ENCODE measurements at regions not wholly inside any gene's neighbourhood (a gene's known extent, or its start where the extent isn't known, plus 50 kb on each side); places are given as distances from the start of the nearest gene placed in this dataset.

GRCh38 chr5:155087036-155087435, 73.5 kb downstream of the KIF4B start:
- no peaks in the 10 kb centered on the region for H3K4me1 ChIP-seq (ENCODE audit: control insufficient read depth in 4 of 4, insufficient read depth in 4 of 4, low read length in 3 of 4)
- H3K27me3 ChIP-seq (ENCODE audit: control insufficient read depth in 4 of 4, insufficient read depth in 4 of 4, low read length in 3 of 4), result peaks cover 0 to 5% (median 0%) of the 10 kb centered on the region in 4 donors
- WGBS, result 82% methylated on average over 4 of the region's 4 CpGs
- DNase-seq (ENCODE audit: low spot score), result no peak
- H3K36me3 ChIP-seq (ENCODE audit: control insufficient read depth in 4 of 4, insufficient read depth in 3 of 4, low read depth in 1 of 4, low read length in 3 of 4), result no peaks in the 10 kb centered on the region
- no peak overlapping the region for H3K27ac ChIP-seq (ENCODE audit: low read depth in 1 of 2, low read length in 2 of 2)
- no peak overlapping the region for H3K9ac ChIP-seq (ENCODE audit: low read depth in 1 of 2, low read length in 2 of 2)
- H3K4me3 ChIP-seq (ENCODE audit: low read depth in 1 of 3, low read length in 3 of 3), result no peak overlapping the region
- H3K9me3 ChIP-seq (ENCODE audit: control insufficient read depth in 4 of 4, low read length in 3 of 4), result no peaks in the 10 kb centered on the region
- TF ChIP-seq HNF4G (IDR thresholded peaks at IDR 0.05) (no peak), RXRA (IDR thresholded peaks at IDR 0.05) (no peak), GABPA (IDR thresholded peaks at IDR 0.05 in 1 of 2, conservative IDR thresholded peaks at IDR 0.05 in 1 of 2) (no peak), MAX (IDR thresholded peaks at IDR 0.05) (no peak), YY1 (IDR thresholded peaks at IDR 0.05) (no peak), JUND (IDR thresholded peaks at IDR 0.05) (no peak), TAF1 (conservative IDR thresholded peaks at IDR 0.05) (no peak)

GRCh38 chr5:155088811-155089210, 75.3 kb downstream of the KIF4B start:
- no peak overlapping the region for H3K9ac ChIP-seq (ENCODE audit: low read depth in 1 of 2, low read length in 2 of 2)
- no peak for DNase-seq (ENCODE audit: low spot score)
- no peaks in the 10 kb centered on the region for H3K4me1 ChIP-seq (ENCODE audit: control insufficient read depth in 4 of 4, insufficient read depth in 4 of 4, low read length in 3 of 4)
- H3K27me3 ChIP-seq (ENCODE audit: control insufficient read depth in 4 of 4, insufficient read depth in 4 of 4, low read length in 3 of 4), result no peaks in the 10 kb centered on the region
- H3K36me3 ChIP-seq (ENCODE audit: control insufficient read depth in 4 of 4, insufficient read depth in 3 of 4, low read depth in 1 of 4, low read length in 3 of 4), result no peaks in the 10 kb centered on the region
- WGBS, result 96% methylated on average over 2 of the region's 2 CpGs
- peaks cover 0 to 3% (median 0%) of the 10 kb centered on the region in 4 donors for H3K9me3 ChIP-seq (ENCODE audit: control insufficient read depth in 4 of 4, low read length in 3 of 4)
- H3K27ac ChIP-seq (ENCODE audit: low read depth in 1 of 2, low read length in 2 of 2), result no peak overlapping the region
- TF ChIP-seq NR2F2 (IDR thresholded peaks at IDR 0.05) (no peak), ATF3 (IDR thresholded peaks at IDR 0.05) (no peak), HNF4A (conservative IDR thresholded peaks at IDR 0.05) (no peak), YY1 (IDR thresholded peaks at IDR 0.05) (no peak)
- no peak overlapping the region for H3K4me3 ChIP-seq (ENCODE audit: low read depth in 1 of 3, low read length in 3 of 3)

GRCh38 chr5:155089643-155090042, 76.1 kb downstream of the KIF4B start:
- DNase-seq (ENCODE audit: low spot score), result no peak
- peaks cover 0 to 4% (median 0%) of the 10 kb centered on the region in 4 donors for H3K9me3 ChIP-seq (ENCODE audit: control insufficient read depth in 4 of 4, low read length in 3 of 4)
- no peaks in the 10 kb centered on the region for H3K36me3 ChIP-seq (ENCODE audit: control insufficient read depth in 4 of 4, insufficient read depth in 3 of 4, low read depth in 1 of 4, low read length in 3 of 4)
- no peak overlapping the region for H3K4me3 ChIP-seq (ENCODE audit: low read depth in 1 of 3, low read length in 3 of 3)
- H3K4me1 ChIP-seq (ENCODE audit: control insufficient read depth in 4 of 4, insufficient read depth in 4 of 4, low read length in 3 of 4), result no peaks in the 10 kb centered on the region
- H3K27me3 ChIP-seq (ENCODE audit: control insufficient read depth in 4 of 4, insufficient read depth in 4 of 4, low read length in 3 of 4), result no peaks in the 10 kb centered on the region
- 92% methylated on average over 1 of the region's 1 CpG for WGBS
- H3K9ac ChIP-seq (ENCODE audit: low read depth in 1 of 2, low read length in 2 of 2), result no peak overlapping the region
- no peak overlapping the region for H3K27ac ChIP-seq (ENCODE audit: low read depth in 1 of 2, low read length in 2 of 2)
- TF ChIP-seq RAD21 (IDR thresholded peaks at IDR 0.05) (no peak), REST (IDR thresholded peaks at IDR 0.05) (no peak)

All from liver (tissue), 7 donors.